Activated naive CD4-positive, alpha-beta T cell treated with anti-CD3 and anti-CD28 coated beads, Interleukin-2, amount 10 ng/mL, durations not matched to agents 7 days and 5 days (primary cell): ENCODE measurements at regions not wholly inside any gene's neighbourhood (a gene's known extent, or its start where the extent isn't known, plus 50 kb on each side); places are given as distances from the start of the nearest gene placed in this dataset.

Experiments
- CTCF ChIA-PET: fragments of 350-600 bp; sonication (Branson Sonifier 250); formaldehyde crosslinking; loops from one replicate; lab custom pipeline; 2021; ENCODE audit warnings: antibody characterized with exemption; lab: Charles Lee
- DNase-seq: peaks from one replicate; pipeline ENCODE4 v3.0.0-alpha.2; 2020
- H3K27ac Mint-ChIP-seq: one replicate; pipeline ENCODE4 v1.8.0; 2021; ENCODE audit warnings: mild to moderate bottlenecking, moderate library complexity, mixed read lengths
- H3K27me3 Mint-ChIP-seq: one replicate; pipeline ENCODE4 v1.8.0; 2021; ENCODE audit warnings: mild to moderate bottlenecking, mixed read lengths
- H3K36me3 Mint-ChIP-seq: one replicate; pipeline ENCODE4 v1.8.0; 2021; ENCODE audit warnings: mixed read lengths
- H3K4me1 Mint-ChIP-seq: one replicate; pipeline ENCODE4 v1.8.0; 2021; ENCODE audit warnings: mixed read lengths
- H3K4me3 Mint-ChIP-seq: one replicate; pipeline ENCODE4 v1.8.0; 2021; ENCODE audit warnings: mild to moderate bottlenecking, moderate library complexity, mixed read lengths
- H3K9me3 Mint-ChIP-seq: one replicate; pipeline ENCODE4 v1.8.0; 2021; ENCODE audit warnings: mixed read lengths

DNA sequence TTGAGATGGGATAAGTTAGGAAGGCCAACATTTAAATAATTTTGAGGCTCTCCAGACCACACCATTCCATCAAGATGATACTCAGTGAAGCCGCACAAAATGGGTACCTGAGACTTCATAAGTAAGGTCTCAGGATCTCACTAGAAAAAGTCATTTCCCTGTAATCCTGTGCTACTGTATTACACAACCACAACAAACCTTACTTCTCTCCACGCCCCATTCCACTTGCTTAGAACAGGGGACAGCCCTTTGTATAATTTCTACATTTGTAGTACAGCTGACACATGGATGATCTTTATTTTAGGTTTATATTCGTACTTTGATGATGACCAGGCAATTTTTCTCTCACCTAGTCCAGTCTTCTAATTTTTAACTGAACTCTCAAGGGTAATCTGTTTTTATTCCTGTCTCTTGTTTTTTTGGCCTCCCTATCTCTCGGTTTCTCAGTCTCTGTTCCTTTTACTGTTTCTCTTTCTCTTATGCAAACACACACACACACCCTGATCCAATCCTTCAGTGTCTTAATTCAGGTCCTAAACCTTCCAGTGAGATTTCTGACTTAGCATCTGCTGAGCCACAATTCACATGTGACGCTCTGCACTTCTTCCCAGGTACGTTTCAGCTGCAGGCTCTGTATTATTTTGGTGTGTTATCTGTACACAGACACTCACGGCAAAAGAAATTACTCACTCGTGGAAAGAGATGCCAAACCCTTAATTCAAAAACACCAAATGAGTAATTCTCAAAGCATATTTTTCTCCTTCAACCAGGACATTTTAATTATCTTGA lies 223.2 kb upstream of the THBS1 start:
- Mint-ChIP-seq H3K27me3 (peaks cover 3% of the 10 kb centered on the region), H3K27ac (no peak overlapping the region), H3K36me3 (no peaks in the 10 kb centered on the region), H3K9me3 (no peaks in the 10 kb centered on the region), H3K4me3 (no peak overlapping the region), H3K4me1 (no peaks in the 10 kb centered on the region)
- CTCF ChIA-PET, result no interaction called here
- DNase-seq, result no peak

DNA sequence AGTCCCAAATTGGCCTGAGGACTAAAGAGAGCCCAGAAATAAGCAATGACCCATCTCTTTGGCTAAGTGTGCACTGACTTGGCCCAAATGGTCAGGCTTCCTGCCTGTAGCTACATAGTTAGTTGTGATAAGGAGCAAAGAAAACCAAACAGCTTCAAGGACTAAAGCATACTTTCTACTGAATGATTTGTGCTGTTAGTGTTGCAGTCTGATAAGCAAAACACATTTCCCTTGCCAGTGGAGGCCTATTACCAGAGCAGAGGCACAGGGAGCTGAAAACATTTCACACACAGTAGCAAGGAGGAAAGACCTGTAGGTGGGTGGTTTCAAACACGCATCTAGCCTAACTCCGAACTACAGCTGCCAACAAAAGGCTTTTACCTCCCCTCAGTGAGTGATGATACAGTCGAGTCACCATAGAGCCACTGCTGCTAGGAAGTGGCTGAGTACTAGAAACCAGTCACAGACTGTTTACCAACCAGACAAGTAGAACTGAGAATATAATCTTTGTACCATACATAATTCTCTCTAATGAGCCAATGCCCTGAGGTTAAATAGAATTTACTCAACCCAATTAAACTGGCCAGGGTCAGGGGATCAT lies 222.3 kb upstream of the THBS1 start:
- DNase-seq, result no peak
- H3K36me3 Mint-ChIP-seq, result no peaks in the 10 kb centered on the region
- no peaks in the 10 kb centered on the region for H3K4me1 Mint-ChIP-seq
- CTCF ChIA-PET, result no interaction called here
- H3K9me3 Mint-ChIP-seq, result no peaks in the 10 kb centered on the region
- no peak overlapping the region for H3K27ac Mint-ChIP-seq
- peaks cover 3% of the 10 kb centered on the region for H3K27me3 Mint-ChIP-seq
- no peak overlapping the region for H3K4me3 Mint-ChIP-seq

DNA sequence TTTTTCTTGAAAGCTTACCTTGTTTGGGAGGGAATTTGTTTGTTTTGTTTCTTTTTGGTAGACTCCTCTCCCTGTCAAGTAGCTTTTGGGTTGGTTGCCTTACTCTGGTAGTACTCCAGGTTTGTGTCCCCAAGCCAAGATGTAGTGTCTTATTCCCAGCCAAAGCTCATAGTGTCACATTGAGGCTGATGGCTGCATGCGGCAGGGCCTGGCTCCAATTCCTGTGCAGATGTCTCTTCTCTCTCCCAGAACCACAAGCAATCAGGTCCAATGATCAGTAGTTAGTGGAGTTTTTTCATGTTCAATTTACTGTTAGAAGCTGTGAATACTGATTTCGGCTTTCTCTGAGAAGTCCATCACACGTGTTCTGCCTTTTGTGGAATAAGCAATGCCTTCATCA lies 221.1 kb upstream of the THBS1 start:
- Mint-ChIP-seq H3K27ac (no peak overlapping the region), H3K36me3 (no peaks in the 10 kb centered on the region), H3K9me3 (no peaks in the 10 kb centered on the region), H3K27me3 (peaks cover 3% of the 10 kb centered on the region), H3K4me3 (no peak overlapping the region), H3K4me1 (no peaks in the 10 kb centered on the region)
- CTCF ChIA-PET, result no interaction called here
- DNase-seq, result no peak

DNA sequence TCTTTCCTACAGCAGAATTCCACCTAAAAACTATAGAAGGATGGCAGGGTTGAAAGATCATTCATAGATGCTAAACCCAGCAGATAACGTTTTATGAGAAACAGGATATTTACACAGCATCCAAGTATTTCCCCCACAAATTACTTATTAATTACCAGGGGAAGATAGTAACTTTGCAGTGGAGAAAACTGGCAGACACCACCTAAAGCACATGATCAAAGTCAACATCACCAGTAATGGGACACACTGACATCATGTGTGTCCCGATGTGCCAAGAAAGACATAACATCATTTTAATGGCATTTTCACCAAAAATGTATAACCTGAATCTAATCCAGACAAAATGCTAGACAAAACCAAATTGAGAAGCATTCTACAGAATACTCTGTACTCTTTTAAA lies 220.4 kb upstream of the THBS1 start:
- DNase-seq, result no peak
- H3K9me3 Mint-ChIP-seq, result no peaks in the 10 kb centered on the region
- no peaks in the 10 kb centered on the region for H3K4me1 Mint-ChIP-seq
- H3K4me3 Mint-ChIP-seq, result no peak overlapping the region
- peaks cover 3% of the 10 kb centered on the region for H3K27me3 Mint-ChIP-seq
- CTCF ChIA-PET, result interaction anchor here (0.6 kb wide), 1 partner anchor 530 kb away, joined by 3 read pairs; no protein-coding TSS in a partner anchor
- no peaks in the 10 kb centered on the region for H3K36me3 Mint-ChIP-seq
- no peak overlapping the region for H3K27ac Mint-ChIP-seq

DNA sequence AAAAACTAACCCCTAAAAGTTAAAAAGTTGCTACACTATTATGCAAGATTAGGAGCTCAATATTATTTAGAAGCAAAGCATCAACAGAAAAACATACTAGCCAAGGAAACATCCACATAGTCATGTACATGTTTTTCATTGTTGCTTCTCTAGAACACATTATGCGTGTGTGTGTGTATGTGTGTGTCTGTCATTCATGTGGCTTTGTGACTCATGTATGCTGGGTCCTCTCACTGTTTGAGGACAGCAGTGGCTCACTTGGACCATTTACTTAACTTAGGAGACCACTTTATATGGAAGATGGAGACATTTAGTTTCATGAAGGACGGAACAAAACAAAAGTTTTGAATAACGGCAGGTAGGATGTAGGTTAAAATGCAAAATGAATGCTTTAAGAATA lies 219.4 kb upstream of the THBS1 start:
- CTCF ChIA-PET, result no interaction called here
- Mint-ChIP-seq H3K27ac (no peak overlapping the region), H3K4me1 (no peaks in the 10 kb centered on the region), H3K27me3 (peaks cover 3% of the 10 kb centered on the region), H3K9me3 (no peaks in the 10 kb centered on the region), H3K4me3 (no peak overlapping the region), H3K36me3 (no peaks in the 10 kb centered on the region)
- DNase-seq, result no peak

DNA sequence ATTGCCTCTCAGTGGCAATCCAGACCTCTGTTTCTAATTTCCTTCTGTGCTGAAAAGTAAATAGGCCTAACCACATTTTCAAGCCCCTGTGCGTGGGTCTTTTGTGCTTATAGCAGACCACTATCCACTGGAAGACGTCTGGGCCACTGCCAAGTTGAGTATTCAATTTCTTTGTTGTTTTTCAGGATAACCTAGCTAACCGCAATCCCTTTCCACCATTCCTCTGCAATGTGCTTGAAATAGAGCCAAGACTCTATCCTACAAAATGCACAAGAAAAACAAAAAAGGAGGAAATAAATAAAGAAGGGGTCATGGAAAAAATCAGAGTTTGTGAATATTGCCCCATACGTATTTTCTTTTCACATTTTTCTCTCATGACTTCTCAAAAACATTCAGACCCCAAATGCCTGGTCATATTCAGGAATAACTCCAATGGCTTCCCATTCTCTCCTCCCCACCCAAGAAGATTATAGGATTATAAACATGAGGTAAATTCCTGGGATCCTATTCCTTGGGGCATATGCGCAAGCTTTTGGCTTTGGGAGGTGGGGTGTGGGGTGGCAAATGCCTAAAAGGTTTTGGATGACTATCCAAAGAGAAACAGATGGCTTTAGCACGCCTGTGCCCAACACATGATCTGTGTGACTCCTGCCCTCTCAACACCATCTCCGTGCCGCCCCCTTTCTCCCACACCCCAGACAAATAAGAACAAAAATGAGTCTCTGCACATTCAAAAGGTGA lies 217.9 kb upstream of the THBS1 start:
- peaks cover 3% of the 10 kb centered on the region for H3K27me3 Mint-ChIP-seq
- CTCF ChIA-PET, result no interaction called here
- H3K36me3 Mint-ChIP-seq, result no peaks in the 10 kb centered on the region
- no peak for DNase-seq
- no peak overlapping the region for H3K4me3 Mint-ChIP-seq
- no peaks in the 10 kb centered on the region for H3K4me1 Mint-ChIP-seq
- no peaks in the 10 kb centered on the region for H3K9me3 Mint-ChIP-seq
- no peak overlapping the region for H3K27ac Mint-ChIP-seq

DNA sequence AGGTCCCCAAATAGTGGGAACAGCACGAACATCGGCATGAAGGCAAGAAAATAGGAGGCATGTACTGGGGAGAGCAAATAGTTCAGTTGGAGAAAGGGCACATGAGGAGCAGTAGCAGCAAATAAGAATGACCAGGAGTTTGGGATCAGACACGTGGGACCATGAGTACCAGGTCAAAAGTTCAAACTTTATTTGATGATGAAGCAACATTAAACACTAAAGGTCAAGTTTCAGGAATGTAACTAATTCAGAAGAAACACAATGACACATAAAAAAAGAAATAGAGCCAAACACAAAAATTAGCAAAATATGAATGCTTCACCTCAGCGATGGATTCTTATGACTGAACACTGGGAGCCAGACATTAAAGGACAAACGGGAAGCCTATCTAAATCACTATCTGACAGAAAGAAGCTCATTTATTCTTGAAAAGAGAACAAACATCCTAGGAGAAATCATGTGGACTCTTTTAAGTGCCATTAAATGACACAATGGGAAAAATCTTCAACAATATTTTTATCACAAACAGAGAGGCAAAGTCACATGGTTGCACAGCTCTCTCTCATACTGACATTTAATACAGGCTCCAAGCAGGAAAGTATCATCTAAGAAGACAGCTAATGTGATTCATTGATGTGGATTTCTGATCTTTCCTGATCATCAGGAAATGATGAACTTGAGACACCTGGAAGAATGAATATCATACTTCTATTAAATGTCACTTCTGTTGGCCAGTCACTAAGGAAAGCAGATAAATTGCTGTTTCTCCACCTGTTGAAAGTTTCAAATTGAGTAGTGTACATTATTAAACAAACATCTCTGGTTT lies 216.9 kb upstream of the THBS1 start:
- CTCF ChIA-PET, result no interaction called here
- H3K27ac Mint-ChIP-seq, result no peak overlapping the region
- no peaks in the 10 kb centered on the region for H3K9me3 Mint-ChIP-seq
- no peak for DNase-seq
- H3K27me3 Mint-ChIP-seq, result peaks cover 3% of the 10 kb centered on the region
- H3K4me1 Mint-ChIP-seq, result no peaks in the 10 kb centered on the region
- no peaks in the 10 kb centered on the region for H3K36me3 Mint-ChIP-seq
- no peak overlapping the region for H3K4me3 Mint-ChIP-seq

DNA sequence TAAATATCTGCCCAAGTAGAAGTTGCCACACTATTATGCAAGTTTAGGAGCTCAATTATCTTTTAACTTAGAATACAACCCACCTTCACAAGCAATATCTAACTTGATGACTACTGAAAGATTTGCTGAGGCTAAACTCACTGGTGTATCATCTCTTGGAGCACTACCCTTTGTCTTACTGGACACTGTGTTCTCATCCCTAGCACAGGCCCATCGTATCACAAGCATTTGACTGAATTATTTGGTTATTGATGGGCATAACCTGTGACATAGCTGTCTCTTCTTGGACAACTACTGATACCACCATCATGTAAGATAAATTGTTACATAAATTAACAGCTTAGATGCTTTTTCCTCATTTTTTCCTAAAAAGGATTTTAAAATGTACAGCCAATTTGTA lies 216.2 kb upstream of the THBS1 start:
- Mint-ChIP-seq H3K27me3 (no peaks in the 10 kb centered on the region), H3K9me3 (no peaks in the 10 kb centered on the region), H3K4me1 (no peaks in the 10 kb centered on the region), H3K27ac (no peak overlapping the region), H3K36me3 (no peaks in the 10 kb centered on the region), H3K4me3 (no peak overlapping the region)
- CTCF ChIA-PET, result no interaction called here
- no peak for DNase-seq

DNA sequence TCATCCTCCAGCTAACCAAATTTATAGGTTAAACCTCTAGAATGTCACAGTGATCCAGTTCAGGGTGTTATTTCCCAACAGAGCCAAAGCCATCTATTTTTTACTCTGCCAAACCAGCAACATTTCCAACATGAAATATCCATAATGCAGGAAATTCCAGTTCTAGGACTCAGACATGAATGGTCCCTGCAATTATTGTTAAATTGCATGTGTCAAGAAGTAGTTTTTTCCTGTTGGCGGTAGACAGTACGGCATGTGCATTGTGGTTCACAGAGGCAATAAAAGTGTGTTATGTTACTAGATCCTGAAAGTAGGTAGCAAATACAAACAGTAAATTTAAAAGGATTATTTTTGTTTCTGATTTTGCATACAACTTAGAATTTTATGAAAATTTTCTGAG lies 215.7 kb upstream of the THBS1 start:
- CTCF ChIA-PET, result no interaction called here
- Mint-ChIP-seq H3K9me3 (peaks cover under 1% of the 10 kb centered on the region), H3K27me3 (no peaks in the 10 kb centered on the region), H3K4me3 (no peak overlapping the region), H3K27ac (no peak overlapping the region), H3K36me3 (no peaks in the 10 kb centered on the region), H3K4me1 (no peaks in the 10 kb centered on the region)
- no peak for DNase-seq

DNA sequence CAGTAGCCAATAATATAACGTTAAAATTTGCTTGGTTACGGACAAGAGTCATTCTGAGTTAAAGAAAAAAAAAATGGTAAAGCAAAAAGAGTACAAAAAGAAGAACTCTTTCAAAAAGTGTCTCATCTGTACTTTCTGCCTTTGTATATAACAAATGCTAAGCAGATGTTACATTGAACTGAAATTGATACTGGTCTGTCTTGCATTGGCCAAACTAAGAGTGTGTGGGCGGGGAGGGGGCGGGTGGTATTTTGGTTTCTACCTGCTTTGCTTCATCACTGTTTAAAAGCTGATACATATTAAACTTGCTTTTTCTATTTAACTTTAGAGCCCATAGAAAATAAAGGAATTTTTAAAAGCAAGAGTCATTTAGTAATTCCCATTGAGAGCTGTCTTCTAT lies 215.0 kb upstream of the THBS1 start:
- Mint-ChIP-seq H3K27ac (no peak overlapping the region), H3K4me3 (no peak overlapping the region), H3K4me1 (no peaks in the 10 kb centered on the region), H3K9me3 (peaks cover 3% of the 10 kb centered on the region), H3K36me3 (no peaks in the 10 kb centered on the region), H3K27me3 (no peaks in the 10 kb centered on the region)
- CTCF ChIA-PET, result no interaction called here
- no peak for DNase-seq

DNA sequence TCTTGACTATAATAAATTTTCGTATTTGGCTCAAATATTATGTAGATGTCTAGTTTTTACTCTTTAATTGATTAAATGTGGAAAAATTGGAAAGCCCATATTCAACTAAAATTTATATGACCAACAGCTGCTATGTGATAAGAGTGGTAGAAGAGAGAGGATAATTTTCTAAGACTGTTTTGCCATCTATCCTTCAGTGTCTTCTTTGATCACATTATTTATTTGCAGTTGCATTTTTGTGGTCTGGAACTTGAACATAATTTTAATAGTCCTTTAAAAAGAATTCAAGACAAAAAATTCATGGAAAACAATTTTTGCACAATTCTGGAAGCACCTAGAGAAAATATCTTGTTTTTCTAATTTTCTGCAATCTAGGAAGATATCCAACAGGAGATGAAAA lies 213.3 kb upstream of the THBS1 start:
- Mint-ChIP-seq H3K4me1 (no peaks in the 10 kb centered on the region), H3K9me3 (peaks cover 10% of the 10 kb centered on the region), H3K27me3 (no peaks in the 10 kb centered on the region), H3K36me3 (no peaks in the 10 kb centered on the region), H3K27ac (no peak overlapping the region), H3K4me3 (no peak overlapping the region)
- no peak for DNase-seq
- CTCF ChIA-PET, result no interaction called here

DNA sequence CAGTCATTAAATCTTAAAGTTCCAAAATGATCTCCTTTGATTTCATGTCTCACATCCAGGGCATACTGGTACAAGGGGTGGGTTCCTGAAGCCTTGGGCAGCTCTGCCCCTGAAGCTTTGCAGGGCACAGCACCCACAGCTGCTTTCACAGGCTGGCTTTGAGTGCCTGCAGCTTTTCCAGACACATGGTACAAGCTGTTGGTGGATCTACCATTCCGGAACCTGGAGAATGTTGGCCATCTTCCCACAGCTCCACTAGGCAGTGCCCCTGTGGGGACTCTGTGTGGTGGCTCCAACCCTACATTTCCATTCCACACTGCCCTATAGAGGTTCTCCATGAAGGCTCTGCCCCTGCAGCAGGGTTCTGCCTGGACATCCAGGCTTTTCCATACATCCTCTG lies 211.1 kb upstream of the THBS1 start:
- DNase-seq, result no peak
- H3K27me3 Mint-ChIP-seq, result no peaks in the 10 kb centered on the region
- H3K4me3 Mint-ChIP-seq, result no peak overlapping the region
- CTCF ChIA-PET, result no interaction called here
- H3K27ac Mint-ChIP-seq, result no peak overlapping the region
- H3K36me3 Mint-ChIP-seq, result no peaks in the 10 kb centered on the region
- H3K4me1 Mint-ChIP-seq, result no peaks in the 10 kb centered on the region
- H3K9me3 Mint-ChIP-seq, result peaks cover 10% of the 10 kb centered on the region

DNA sequence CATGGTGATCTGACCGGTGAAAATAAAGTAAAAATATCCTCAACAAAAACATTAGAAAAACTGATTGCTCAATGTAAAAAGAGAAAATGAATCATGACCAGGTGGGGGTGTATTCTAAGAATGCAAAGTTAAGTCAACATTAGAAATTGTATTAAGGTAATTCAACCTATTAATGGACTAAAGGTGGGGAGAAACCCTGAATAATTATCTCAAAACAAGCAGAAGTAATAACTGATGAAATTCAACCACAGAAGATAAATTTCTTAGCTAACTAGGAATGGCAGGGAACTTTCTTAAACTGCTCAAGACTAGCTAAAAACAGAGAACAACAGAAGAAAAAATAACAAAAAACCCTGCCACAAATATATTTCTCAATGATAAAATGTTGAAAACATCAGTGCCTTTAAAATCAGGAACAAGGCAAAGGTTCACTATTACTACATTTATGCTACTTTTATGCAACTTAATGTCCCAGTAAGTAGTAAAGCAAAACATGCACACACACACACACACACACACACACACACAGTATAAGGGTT lies 204.4 kb upstream of the THBS1 start:
- Mint-ChIP-seq H3K36me3 (no peaks in the 10 kb centered on the region), H3K4me1 (no peaks in the 10 kb centered on the region), H3K27me3 (no peaks in the 10 kb centered on the region), H3K4me3 (no peak overlapping the region), H3K9me3 (peaks cover 6% of the 10 kb centered on the region), H3K27ac (no peak overlapping the region)
- DNase-seq, result no peak
- CTCF ChIA-PET, result no interaction called here

DNA sequence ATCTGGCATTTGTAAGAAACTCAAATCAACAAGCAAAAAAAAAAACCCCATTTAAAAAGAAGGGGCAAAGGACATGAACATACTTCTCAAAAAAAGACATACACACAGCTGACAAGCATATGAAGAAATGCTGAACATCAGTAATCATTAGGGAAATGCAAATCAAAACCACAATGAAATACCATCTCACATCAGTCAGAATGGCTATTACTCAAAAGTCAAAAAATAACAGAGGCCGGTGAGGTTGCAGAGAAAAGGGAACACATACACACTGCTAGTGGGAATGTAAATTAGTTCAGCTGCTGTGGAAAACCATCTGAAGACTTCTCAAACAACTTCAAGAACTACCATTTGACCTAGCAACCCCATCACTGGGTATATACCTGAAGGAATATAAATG lies 199.4 kb upstream of the THBS1 start:
- Mint-ChIP-seq H3K4me1 (no peaks in the 10 kb centered on the region), H3K36me3 (no peaks in the 10 kb centered on the region)
- CTCF ChIA-PET, result no interaction called here

More for the DNA sequence above, 199.4 kb upstream of the THBS1 start:
- Mint-ChIP-seq H3K9me3 (no peaks in the 10 kb centered on the region), H3K27me3 (peaks cover 4% of the 10 kb centered on the region), H3K4me3 (no peak overlapping the region), H3K27ac (no peak overlapping the region)
- DNase-seq, result no peak
